ENCODE measurements at regions not wholly inside any gene's neighbourhood (a gene's known extent, or its start where the extent isn't known, plus 50 kb on each side); places are given as distances from the start of the nearest gene placed in this dataset.

DNA sequence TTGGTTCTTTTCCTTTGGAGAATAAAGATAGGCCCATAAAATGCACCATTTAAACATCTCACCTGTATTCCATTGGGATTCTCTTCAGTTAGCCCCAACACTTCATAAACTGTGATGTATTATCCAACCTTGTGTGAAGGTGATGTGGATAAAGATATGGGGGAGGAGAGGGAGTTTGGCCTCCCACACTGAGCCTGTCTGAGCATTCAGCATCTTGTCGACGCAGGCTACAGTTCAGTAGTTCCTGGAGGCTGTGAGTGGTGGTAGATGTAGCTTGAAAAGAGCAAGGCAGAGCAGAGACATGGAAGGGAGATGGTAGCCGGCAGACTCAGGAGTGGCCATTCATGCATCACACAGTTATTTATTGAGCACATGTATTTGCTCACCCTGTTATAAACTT, 292.4 kb upstream of the PITX2 start:
- Histone ChIP-seq H3K79me2 (ENCODE audit: insufficient read depth, low read depth, low read length) (no peaks in the 10 kb centered on the region), H3K4me3 (ENCODE audit: low read depth, low read length, poor library complexity, severe bottlenecking) (no peak overlapping the region), H3K9me3 (ENCODE audit: low read length) (no peaks in the 10 kb centered on the region), H3K36me3 (ENCODE audit: insufficient read depth, low read length) (no peaks in the 10 kb centered on the region), H3K27ac (ENCODE audit: low read depth, low read length, poor library complexity, severe bottlenecking) (no peak overlapping the region), H3K9me2 (ENCODE audit: insufficient read depth, low read length) (no peaks in the 10 kb centered on the region), H2AFZ (ENCODE audit: low read length) (no peak overlapping the region), H4K20me1 (ENCODE audit: insufficient read depth, low read length) (no peaks in the 10 kb centered on the region), H3K4me1 (ENCODE audit: insufficient read depth, low read length, poor library complexity, severe bottlenecking) (no peaks in the 10 kb centered on the region), H3K4me2 (ENCODE audit: low read length) (no peak overlapping the region)
- intact Hi-C loops (cut with micrococcal nuclease; ENCODE audit: unreplicated experiment) = no loop called here
- no TSS peak for BruUV-seq (replicated peaks)
- TF ChIP-seq, protein P1, sequence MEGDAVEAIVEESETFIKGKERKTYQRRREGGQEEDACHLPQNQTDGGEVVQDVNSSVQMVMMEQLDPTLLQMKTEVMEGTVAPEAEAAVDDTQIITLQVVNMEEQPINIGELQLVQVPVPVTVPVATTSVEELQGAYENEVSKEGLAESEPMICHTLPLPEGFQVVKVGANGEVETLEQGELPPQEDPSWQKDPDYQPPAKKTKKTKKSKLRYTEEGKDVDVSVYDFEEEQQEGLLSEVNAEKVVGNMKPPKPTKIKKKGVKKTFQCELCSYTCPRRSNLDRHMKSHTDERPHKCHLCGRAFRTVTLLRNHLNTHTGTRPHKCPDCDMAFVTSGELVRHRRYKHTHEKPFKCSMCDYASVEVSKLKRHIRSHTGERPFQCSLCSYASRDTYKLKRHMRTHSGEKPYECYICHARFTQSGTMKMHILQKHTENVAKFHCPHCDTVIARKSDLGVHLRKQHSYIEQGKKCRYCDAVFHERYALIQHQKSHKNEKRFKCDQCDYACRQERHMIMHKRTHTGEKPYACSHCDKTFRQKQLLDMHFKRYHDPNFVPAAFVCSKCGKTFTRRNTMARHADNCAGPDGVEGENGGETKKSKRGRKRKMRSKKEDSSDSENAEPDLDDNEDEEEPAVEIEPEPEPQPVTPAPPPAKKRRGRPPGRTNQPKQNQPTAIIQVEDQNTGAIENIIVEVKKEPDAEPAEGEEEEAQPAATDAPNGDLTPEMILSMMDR (conservative IDR thresholded peaks at IDR 0.05; ENCODE audit: low read length) = no peak
- TF ChIP-seq EZH2phosphoT487 (IDR thresholded peaks at IDR 0.05; ENCODE audit: borderline replicate concordance, low read depth, low read length) = no peak
- no peak for DNase-seq (ENCODE audit: low spot score)
- POLR2A ChIA-PET = no interaction called here
- CTCF ChIA-PET (ENCODE audit: unreplicated experiment) = no interaction called here

DNA sequence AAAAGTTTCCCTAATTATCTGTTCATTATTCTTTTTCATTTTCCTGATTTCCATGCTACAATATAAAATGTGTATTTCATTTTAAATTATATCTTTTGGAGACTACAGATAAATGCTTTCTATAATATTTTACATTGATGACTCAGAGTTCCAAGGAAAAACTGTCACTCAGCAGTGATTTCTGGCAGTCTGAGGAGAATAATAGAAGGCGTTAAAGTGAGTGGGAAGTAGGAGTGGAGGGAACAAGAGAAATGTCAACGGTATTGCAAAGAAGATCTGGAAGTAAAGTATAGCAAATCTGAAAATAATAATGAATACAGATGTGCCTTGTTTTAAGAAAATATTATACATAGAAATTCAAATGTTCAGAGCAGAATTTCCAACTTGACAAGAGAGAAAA, 293.6 kb upstream of the PITX2 start:
- BruUV-seq (replicated peaks) = no TSS peak

DNA sequence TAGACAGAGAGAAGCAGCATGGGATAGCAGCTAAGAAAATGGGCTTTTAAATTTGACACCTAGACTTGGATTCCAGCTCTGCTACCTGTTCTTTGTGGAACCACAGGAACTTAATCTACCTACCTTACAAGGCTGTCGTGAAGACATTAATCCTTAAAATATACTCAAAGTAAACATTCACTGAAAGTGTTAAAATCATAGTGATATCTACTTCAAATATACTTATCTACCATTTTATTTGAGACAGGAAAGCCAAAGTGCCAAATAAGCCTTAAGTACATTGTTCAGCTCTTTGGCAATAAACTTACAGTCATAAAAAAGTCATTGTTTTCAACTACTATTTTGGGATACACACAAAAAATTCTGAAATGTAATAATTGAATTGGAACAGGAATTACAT, 295.0 kb upstream of the PITX2 start:
- ChIA-PET CTCF (ENCODE audit: unreplicated experiment) (interaction anchor here (0.9 kb wide), 1 partner anchor 16 kb away, joined by 3 read pairs; no protein-coding TSS in a partner anchor), POLR2A (no interaction called here)
- Histone ChIP-seq H3K9me2 (ENCODE audit: insufficient read depth, low read length) (no peaks in the 10 kb centered on the region), H3K4me3 (ENCODE audit: low read depth, low read length, poor library complexity, severe bottlenecking) (no peak overlapping the region), H3K79me2 (ENCODE audit: insufficient read depth, low read depth, low read length) (no peaks in the 10 kb centered on the region), H3K9me3 (ENCODE audit: low read length) (no peaks in the 10 kb centered on the region), H3K4me1 (ENCODE audit: insufficient read depth, low read length, poor library complexity, severe bottlenecking) (no peaks in the 10 kb centered on the region), H3K27ac (ENCODE audit: low read depth, low read length, poor library complexity, severe bottlenecking) (no peak overlapping the region), H2AFZ (ENCODE audit: low read length) (no peak overlapping the region), H3K4me2 (ENCODE audit: low read length) (no peak overlapping the region), H3K36me3 (ENCODE audit: insufficient read depth, low read length) (no peaks in the 10 kb centered on the region), H4K20me1 (ENCODE audit: insufficient read depth, low read length) (no peaks in the 10 kb centered on the region)
- no peak for DNase-seq (ENCODE audit: low spot score)
- no TSS peak for BruUV-seq (replicated peaks)
- TF ChIP-seq, protein P1 (conservative IDR thresholded peaks at IDR 0.05; ENCODE audit: low read length) = no peak
- no peak for TF ChIP-seq EZH2phosphoT487 (IDR thresholded peaks at IDR 0.05; ENCODE audit: borderline replicate concordance, low read depth, low read length)
- intact Hi-C loops (cut with micrococcal nuclease; ENCODE audit: unreplicated experiment) = no loop called here

More for the DNA sequence above, 293.6 kb upstream of the PITX2 start:
- no peak overlapping the region for H3K27ac ChIP-seq (ENCODE audit: low read depth, low read length, poor library complexity, severe bottlenecking)
- H3K4me2 ChIP-seq (ENCODE audit: low read length) = no peak overlapping the region
- ChIA-PET POLR2A (no interaction called here), CTCF (ENCODE audit: unreplicated experiment) (no interaction called here)
- no peaks in the 10 kb centered on the region for H3K9me3 ChIP-seq (ENCODE audit: low read length)
- intact Hi-C loops (cut with micrococcal nuclease; ENCODE audit: unreplicated experiment) = no loop called here
- H3K4me1 ChIP-seq (ENCODE audit: insufficient read depth, low read length, poor library complexity, severe bottlenecking) = no peaks in the 10 kb centered on the region
- DNase-seq (ENCODE audit: low spot score) = no peak
- H3K9me2 ChIP-seq (ENCODE audit: insufficient read depth, low read length) = no peaks in the 10 kb centered on the region
- TF ChIP-seq, protein P1 (conservative IDR thresholded peaks at IDR 0.05; ENCODE audit: low read length) = no peak
- TF ChIP-seq EZH2phosphoT487 (IDR thresholded peaks at IDR 0.05; ENCODE audit: borderline replicate concordance, low read depth, low read length) = no peak
- H3K36me3 ChIP-seq (ENCODE audit: insufficient read depth, low read length) = no peaks in the 10 kb centered on the region
- no peak overlapping the region for H3K4me3 ChIP-seq (ENCODE audit: low read depth, low read length, poor library complexity, severe bottlenecking)
- no peaks in the 10 kb centered on the region for H3K79me2 ChIP-seq (ENCODE audit: insufficient read depth, low read depth, low read length)
- H2AFZ ChIP-seq (ENCODE audit: low read length) = no peak overlapping the region
- H4K20me1 ChIP-seq (ENCODE audit: insufficient read depth, low read length) = no peaks in the 10 kb centered on the region

Measured in OCI-LY7 (cell line).